GM23338 (cell line): ENCODE measurements at regions not wholly inside any gene's neighbourhood (a gene's known extent, or its start where the extent isn't known, plus 50 kb on each side); places are given as distances from the start of the nearest gene placed in this dataset.

Source experiments
- ATAC-seq: fragments of 200-7000 bp; cut with Tn5 transposase; 3 replicates; pipeline ENCODE4 v1.9.1; 2020
- DNase-seq: peaks from one replicate; pipeline ENCODE4 v3.0.0-alpha.2; 2015; ENCODE audit warnings: low spot score
- H2AFZ ChIP-seq: fragments of 200-600 bp; sonication (generic); 2 replicates; pipeline ENCODE4 v1.8.0; 2016; ENCODE audit warnings: antibody characterized with exemption, mild to moderate bottlenecking, moderate library complexity
- H3F3A ChIP-seq: fragments of 200-600 bp; sonication (generic); replicated peaks from 2 replicates; pipeline ENCODE4 v1.8.0; 2017; ENCODE audit warnings: antibody characterized with exemption, mixed run types, low read depth
- H3K27ac ChIP-seq: fragments of 200-600 bp; sonication (generic); 2 replicates; pipeline ENCODE4 v1.6.1; 2016; ENCODE audit warnings: low read depth
- H3K27me3 ChIP-seq: fragments of 200-600 bp; sonication (generic); 2 replicates; pipeline ENCODE4 v1.8.0; 2016; ENCODE audit warnings: mild to moderate bottlenecking, mixed run types, moderate library complexity; ENCODE audit not compliant: insufficient read depth
- H3K36me3 ChIP-seq: fragments of 200-600 bp; sonication (generic); 2 replicates; pipeline ENCODE4 v1.8.0; 2016; ENCODE audit warnings: mild to moderate bottlenecking; ENCODE audit not compliant: insufficient read depth
- H3K4me1 ChIP-seq: fragments of 200-600 bp; sonication (generic); 2 replicates; pipeline ENCODE4 v1.8.0; 2016; ENCODE audit warnings: mild to moderate bottlenecking, moderate library complexity; ENCODE audit not compliant: insufficient read depth
- H3K4me2 ChIP-seq: fragments of 200-600 bp; sonication (generic); 2 replicates; pipeline ENCODE4 v1.7.1; 2017; ENCODE audit warnings: mixed run types
- H3K4me3 ChIP-seq: fragments of 200-600 bp; sonication (generic); 2 replicates; pipeline ENCODE4 v1.6.1; 2016; ENCODE audit warnings: mixed run types
- H3K79me2 ChIP-seq: fragments of 200-600 bp; sonication (generic); replicated peaks from 2 replicates; pipeline ENCODE4 v1.8.0; 2017; ENCODE audit warnings: mild to moderate bottlenecking; ENCODE audit not compliant: insufficient read depth
- H3K9me2 ChIP-seq: fragments of 200-600 bp; sonication (generic); 2 replicates; pipeline ENCODE4 v1.8.0; 2017; ENCODE audit not compliant: insufficient read depth
- H4K20me1 ChIP-seq: fragments of 200-600 bp; sonication (generic); replicated peaks from 2 replicates; pipeline ENCODE4 v1.8.0; 2017; ENCODE audit warnings: mild to moderate bottlenecking; ENCODE audit not compliant: insufficient read depth
- H3K27ac Mint-ChIP-seq: 2 replicates; pipeline ENCODE4 v1.8.0; 2020; ENCODE audit warnings: inconsistent platforms, mild to moderate bottlenecking, moderate library complexity, mixed read lengths
- H3K27me3 Mint-ChIP-seq: 3 replicates; pipeline ENCODE4 v1.8.0; 2022; ENCODE audit warnings: low read depth, mild to moderate bottlenecking, moderate library complexity, mixed read lengths, inconsistent platforms; ENCODE audit not compliant: insufficient read depth, poor library complexity
- H3K36me3 Mint-ChIP-seq: 3 replicates; pipeline ENCODE4 v1.8.0; 2021; ENCODE audit warnings: low read depth, mild to moderate bottlenecking, inconsistent platforms, moderate library complexity, mixed read lengths
- H3K4me1 Mint-ChIP-seq: 3 replicates; pipeline ENCODE4 v1.8.0; 2020; ENCODE audit warnings: mild to moderate bottlenecking, inconsistent platforms, mixed read lengths
- H3K4me3 Mint-ChIP-seq: 3 replicates; pipeline ENCODE4 v1.8.0; 2021; ENCODE audit warnings: moderate library complexity, mild to moderate bottlenecking, inconsistent platforms, mixed read lengths
- H3K9me3 Mint-ChIP-seq: 3 replicates; pipeline ENCODE4 v1.8.0; 2020; ENCODE audit warnings: moderate library complexity, mild to moderate bottlenecking, inconsistent platforms, mixed read lengths
- CREB1 ChIP-seq: fragments of 250-450 bp; sonication (Bioruptor Pico); IDR thresholded peaks from 2 replicates; pipeline ENCODE4 v1.5.0; 2020; ENCODE audit warnings: low read depth, mild to moderate bottlenecking, moderate library complexity
- CTCF ChIP-seq, 2 experiments: fragments of 200-600 bp in 1 of 2; sonication (generic) in 1 of 2; conservative IDR thresholded peaks; 2 replicates each; pipeline versions ENCODE4 v1.5.1 to v1.6.1; 2016 to 2017; ENCODE audit warnings: antibody characterized with exemption in 2 of 2, low read depth in 2 of 2, mild to moderate bottlenecking in 2 of 2, moderate library complexity in 1 of 2
- EZH2 ChIP-seq: fragments of 200-600 bp; sonication (generic); IDR thresholded peaks from one replicate; pipeline ENCODE4 v1.8.0; 2017; ENCODE audit warnings: antibody characterized with exemption, mild to moderate bottlenecking, low read depth; ENCODE audit not compliant: unreplicated experiment
- NANOG ChIP-seq: IDR thresholded peaks from 2 replicates; pipeline ENCODE4 v1.6.1; 2016; ENCODE audit warnings: antibody characterized with exemption, borderline replicate concordance
- POLR2AphosphoS5 ChIP-seq: IDR thresholded peaks from 2 replicates; pipeline ENCODE4 v1.6.1; 2016; ENCODE audit warnings: antibody characterized with exemption, low read depth
- ZNF331 ChIP-seq: fragments of 250-450 bp; sonication (Bioruptor Pico); IDR thresholded peaks from 2 replicates; pipeline ENCODE4 v1.5.0; 2020; ENCODE audit warnings: low read depth, mild to moderate bottlenecking, moderate library complexity
- ZNF462 ChIP-seq: fragments of 250-450 bp; sonication (Bioruptor Pico); IDR thresholded peaks from 2 replicates; pipeline ENCODE4 v1.5.0; 2020; ENCODE audit warnings: mild to moderate bottlenecking, moderate library complexity

GRCh38 chr11:100574894-100575769 lies 112.0 kb upstream of the ARHGAP42 start:
- Histone ChIP-seq H3K9me2 (no peaks in the 10 kb centered on the region), H3K36me3 (no peaks in the 10 kb centered on the region), H3K4me3 (no peak overlapping the region), H3K4me1 (no peaks in the 10 kb centered on the region), H3F3A (no peaks in the 10 kb centered on the region), H3K79me2 (no peaks in the 10 kb centered on the region), H3K27ac (no peak overlapping the region), H3K27me3 (no peaks in the 10 kb centered on the region), H2AFZ (no peak overlapping the region), H3K4me2 (no peak overlapping the region), H4K20me1 (no peaks in the 10 kb centered on the region)
- DNase-seq (peak; percentile 57), ATAC-seq (no peak)
- Mint-ChIP-seq H3K9me3 (no peaks in the 10 kb centered on the region), H3K36me3 (no peaks in the 10 kb centered on the region), H3K4me3 (no peak overlapping the region), H3K27ac (no peak overlapping the region), H3K27me3 (no peaks in the 10 kb centered on the region), H3K4me1 (no peaks in the 10 kb centered on the region; the same call in 2 of the 3 replicates)
- no peak for TF ChIP-seq CREB1 (CRISPR knock-in tag)
- no peak for TF ChIP-seq NANOG
- no peak for TF ChIP-seq ZNF331 (CRISPR knock-in tag)
- no peak for TF ChIP-seq POLR2AphosphoS5
- peak in 1 of 2 experiments; percentile 69 for TF ChIP-seq CTCF (conservative IDR thresholded peaks at IDR 0.05; ENCODE audit: low read depth in 2 of 2)
- no peak for TF ChIP-seq EZH2

GRCh38 chr11:100575860-100576717 lies 111.0 kb upstream of the ARHGAP42 start:
- Histone ChIP-seq H3K4me2 (no peak overlapping the region), H2AFZ (no peak overlapping the region), H3K9me2 (no peaks in the 10 kb centered on the region), H3K79me2 (no peaks in the 10 kb centered on the region), H3K36me3 (no peaks in the 10 kb centered on the region), H4K20me1 (no peaks in the 10 kb centered on the region), H3K27ac (no peak overlapping the region), H3K4me3 (no peak overlapping the region), H3K4me1 (no peaks in the 10 kb centered on the region), H3F3A (no peaks in the 10 kb centered on the region), H3K27me3 (no peaks in the 10 kb centered on the region)
- no peak overlapping the region for H3K27ac Mint-ChIP-seq
- TF ChIP-seq ZNF462 (CRISPR knock-in tag) (no peak), CTCF (conservative IDR thresholded peaks at IDR 0.05; ENCODE audit: low read depth in 2 of 2) (peak; percentile 81 to 90)
- H3K4me1 Mint-ChIP-seq, result no peaks in the 10 kb centered on the region; the same call in 2 of the 3 replicates
- no peaks in the 10 kb centered on the region for H3K27me3 Mint-ChIP-seq
- ATAC-seq (peak; percentile 77), DNase-seq (peak; percentile 76)
- no peaks in the 10 kb centered on the region for H3K9me3 Mint-ChIP-seq
- H3K36me3 Mint-ChIP-seq, result no peaks in the 10 kb centered on the region
- no peak overlapping the region for H3K4me3 Mint-ChIP-seq
